ENCODE measurements at regions not wholly inside any gene's neighbourhood (a gene's known extent, or its start where the extent isn't known, plus 50 kb on each side); places are given as distances from the start of the nearest gene placed in this dataset.

- TF ChIP-seq POLR2AphosphoS5 (IDR thresholded peaks at IDR 0.05; ENCODE audit: low read depth, low read length), result no peak
Observed at GRCh38 chr13:67996101-67996500, 766.0 kb upstream of the PCDH9 start (continued).

DNA sequence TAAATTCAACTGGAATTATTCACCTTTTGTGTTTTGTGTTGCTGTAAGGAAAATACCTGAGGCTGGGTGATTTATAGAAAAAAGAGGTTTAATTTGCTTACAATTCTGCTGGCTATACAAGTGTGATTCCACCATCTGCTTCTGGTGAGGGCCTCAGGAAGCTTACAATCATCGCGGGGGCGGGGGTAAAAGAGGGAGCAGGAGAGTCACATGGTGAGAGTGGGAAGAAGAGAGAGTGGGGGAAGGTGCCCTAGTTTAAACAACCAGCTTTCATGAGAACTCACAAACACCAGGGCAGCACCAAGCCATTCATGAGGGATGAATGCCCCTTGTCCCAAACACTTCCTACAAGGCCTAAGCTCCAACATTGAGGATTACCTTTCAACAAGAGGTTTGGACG, 760.7 kb upstream of the PCDH9 start:
- Histone ChIP-seq H3K9ac (replicated peaks in 1 of 4; ENCODE audit: extremely low read depth in 1 of 4, low read depth in 3 of 4, low read length in 3 of 4) (no peak overlapping the region), H3K4me1 (replicated peaks in 1 of 4; ENCODE audit: control insufficient read depth in 3 of 4, insufficient read depth in 4 of 4, low read length in 3 of 4) (no peaks in the 10 kb centered on the region), H3K4ac (replicated peaks; ENCODE audit: insufficient read length, low read depth, low read length) (no peak overlapping the region), H3K27me3 (replicated peaks in 1 of 4; ENCODE audit: control insufficient read depth in 3 of 4, extremely low read depth in 1 of 4, insufficient read depth in 3 of 4, low read length in 3 of 4) (no peaks in the 10 kb centered on the region), H4K20me1 (replicated peaks in 1 of 2; ENCODE audit: control insufficient read depth in 1 of 2, insufficient read depth in 2 of 2, low read length in 2 of 2) (no peaks in the 10 kb centered on the region), H3K56ac (replicated peaks; ENCODE audit: insufficient read length, low read depth, low read length) (no peak overlapping the region), H2AK5ac (ENCODE audit: low read depth, low read length) (no peak overlapping the region), H3K36me3 (ENCODE audit: control insufficient read depth in 2 of 4, insufficient read depth in 4 of 4, low read length in 3 of 4) (no peaks in the 10 kb centered on the region), H3K14ac (ENCODE audit: insufficient read length) (no peak overlapping the region), H2BK20ac (ENCODE audit: low read length) (no peak overlapping the region), H2BK12ac (ENCODE audit: low read depth, low read length) (no peak overlapping the region), H2BK120ac (replicated peaks; ENCODE audit: low read depth, low read length) (no peak overlapping the region), H3K9me3 (ENCODE audit: insufficient read depth in 2 of 2, low read depth in 1 of 2, low read length in 1 of 2) (no peaks in the 10 kb centered on the region), H2BK5ac (ENCODE audit: low read depth, low read length) (no peak overlapping the region), H2BK15ac (ENCODE audit: low read length) (no peak overlapping the region), H4K5ac (ENCODE audit: insufficient read length, low read depth, low read length) (no peak overlapping the region), H2AFZ (ENCODE audit: low read length) (no peak overlapping the region), H3K27ac (ENCODE audit: low read depth, low read length) (no peak overlapping the region), H3K79me2 (ENCODE audit: control insufficient read depth in 1 of 2, insufficient read depth in 2 of 2, low read length in 2 of 2) (no peaks in the 10 kb centered on the region), H4K8ac (ENCODE audit: extremely low read depth, insufficient read depth, low read length) (no peak overlapping the region), H4K91ac (replicated peaks; ENCODE audit: insufficient read length, low read length) (no peak overlapping the region), H3K18ac (ENCODE audit: extremely low read depth, low read length) (no peak overlapping the region), H3K4me2 (ENCODE audit: insufficient read depth in 1 of 2, low read depth in 2 of 2, low read length in 2 of 2) (no peak overlapping the region), H3K79me1 (ENCODE audit: low read depth, low read length) (no peaks in the 10 kb centered on the region), H3K4me3 (ENCODE audit: extremely low read depth in 1 of 4, insufficient read depth in 2 of 4, low read depth in 3 of 4, low read length in 4 of 4) (no peak overlapping the region), H3K23ac (ENCODE audit: insufficient read length) (no peak overlapping the region), H3K23me2 (ENCODE audit: low read depth, low read length) (no peaks in the 10 kb centered on the region)
- DNase-seq (ENCODE audit: low read depth in 1 of 2, low spot score in 2 of 2), result no peak
- FAIRE-seq, result no peak
- 94% methylated on average over 4 of the region's 4 CpGs; no CpG with 5 or more reads in 1 of the 2 experiments for WGBS, 2 experiments (ENCODE audit: extremely low coverage in 1 of 2, insufficient coverage in 1 of 2, insufficient read length in 1 of 2, insufficient replicate concordance in 2 of 2, low coverage in 1 of 2, low lambda C conversion rate in 2 of 2, missing lambda C conversion rate in 1 of 2)
- POLR2A ChIA-PET (ENCODE audit: partially characterized antibody), result no interaction called here
- CTCF ChIA-PET (ENCODE audit: partially characterized antibody), result no interaction called here
- no peak for TF ChIP-seq HDAC6 (IDR thresholded peaks at IDR 0.05; ENCODE audit: low read depth, low read length)
- no peak for TF ChIP-seq PHF8 (conservative IDR thresholded peaks at IDR 0.05; ENCODE audit: low read depth, low read length)
- TF ChIP-seq SP1 (IDR thresholded peaks at IDR 0.05; ENCODE audit: low read depth, low read length), result no peak
- no peak for TF ChIP-seq TCF12 (IDR thresholded peaks at IDR 0.05; ENCODE audit: low read depth, low read length)

Data from H1 (cell line).